ENCODE measurements at regions not wholly inside any gene's neighbourhood (a gene's known extent, or its start where the extent isn't known, plus 50 kb on each side); places are given as distances from the start of the nearest gene placed in this dataset.

GRCh38 chr3:25071846-25072245 lies 356.2 kb upstream of the RARB start:
- TF ChIP-seq POLR2A (IDR thresholded peaks at IDR 0.05) (no peak), CTCF (IDR thresholded peaks at IDR 0.05) (no peak), POLR2AphosphoS5 (IDR thresholded peaks at IDR 0.05; ENCODE audit: insufficient read depth in 1 of 2, low read depth in 1 of 2) (no peak)
- Histone ChIP-seq H3K9me3 (no peaks in the 10 kb centered on the region), H3K4me3 (no peak overlapping the region), H3K27me3 (no peaks in the 10 kb centered on the region), H3K4me1 (no peaks in the 10 kb centered on the region), H3K36me3 (no peaks in the 10 kb centered on the region), H3K27ac (no peak overlapping the region)
- intact Hi-C loops (cut with DNase I) = no loop called here
- DNase-seq (ENCODE audit: extremely low spot score in 2 of 2) = no peak

GRCh38 chr3:25073423-25073822 lies 354.6 kb upstream of the RARB start:
- no peaks in the 10 kb centered on the region for H3K4me1 ChIP-seq

GRCh38 chr3:25074149-25074548 lies 353.9 kb upstream of the RARB start:
- TF ChIP-seq POLR2A (IDR thresholded peaks at IDR 0.05) (no peak), POLR2AphosphoS5 (IDR thresholded peaks at IDR 0.05; ENCODE audit: insufficient read depth in 1 of 2, low read depth in 1 of 2) (no peak), CTCF (IDR thresholded peaks at IDR 0.05) (no peak)
- H3K9me3 ChIP-seq = no peaks in the 10 kb centered on the region
- no peak overlapping the region for H3K4me3 ChIP-seq
- no peaks in the 10 kb centered on the region for H3K36me3 ChIP-seq
- no peak for DNase-seq (ENCODE audit: extremely low spot score in 2 of 2)
- intact Hi-C loops (cut with DNase I) = no loop called here
- H3K4me1 ChIP-seq = no peaks in the 10 kb centered on the region
- no peak overlapping the region for H3K27ac ChIP-seq
- H3K27me3 ChIP-seq = no peaks in the 10 kb centered on the region

More at GRCh38 chr3:25073423-25073822, 354.6 kb upstream of the RARB start:
- H3K36me3 ChIP-seq = no peaks in the 10 kb centered on the region
- no peak for DNase-seq (ENCODE audit: extremely low spot score in 2 of 2)
- no peaks in the 10 kb centered on the region for H3K9me3 ChIP-seq
- intact Hi-C loops (cut with DNase I) = no loop called here
- no peak for TF ChIP-seq CTCF (IDR thresholded peaks at IDR 0.05)
- TF ChIP-seq POLR2A (IDR thresholded peaks at IDR 0.05) = no peak
- no peak for TF ChIP-seq POLR2AphosphoS5 (IDR thresholded peaks at IDR 0.05; ENCODE audit: insufficient read depth in 1 of 2, low read depth in 1 of 2)
- no peak overlapping the region for H3K4me3 ChIP-seq
- no peaks in the 10 kb centered on the region for H3K27me3 ChIP-seq
- no peak overlapping the region for H3K27ac ChIP-seq

GRCh38 chr3:25080461-25080860 lies 347.6 kb upstream of the RARB start:
- Histone ChIP-seq H3K4me3 (no peak overlapping the region), H3K9me3 (no peaks in the 10 kb centered on the region), H3K27ac (no peak overlapping the region), H3K27me3 (no peaks in the 10 kb centered on the region), H3K4me1 (no peaks in the 10 kb centered on the region), H3K36me3 (no peaks in the 10 kb centered on the region)
- no peak for DNase-seq (ENCODE audit: extremely low spot score in 2 of 2)
- intact Hi-C loops (cut with DNase I) = no loop called here
- TF ChIP-seq POLR2AphosphoS5 (IDR thresholded peaks at IDR 0.05; ENCODE audit: insufficient read depth in 1 of 2, low read depth in 1 of 2) (no peak), CTCF (IDR thresholded peaks at IDR 0.05) (no peak), POLR2A (IDR thresholded peaks at IDR 0.05) (no peak)

GRCh38 chr3:25084016-25084415 lies 344.0 kb upstream of the RARB start:
- TF ChIP-seq CTCF (IDR thresholded peaks at IDR 0.05) (no peak), POLR2AphosphoS5 (IDR thresholded peaks at IDR 0.05; ENCODE audit: insufficient read depth in 1 of 2, low read depth in 1 of 2) (no peak), POLR2A (IDR thresholded peaks at IDR 0.05) (no peak)
- no peak overlapping the region for H3K27ac ChIP-seq
- intact Hi-C loops (cut with DNase I) = no loop called here
- no peaks in the 10 kb centered on the region for H3K27me3 ChIP-seq
- no peaks in the 10 kb centered on the region for H3K4me1 ChIP-seq
- no peaks in the 10 kb centered on the region for H3K9me3 ChIP-seq
- no peak overlapping the region for H3K4me3 ChIP-seq
- no peaks in the 10 kb centered on the region for H3K36me3 ChIP-seq
- no peak for DNase-seq (ENCODE audit: extremely low spot score in 2 of 2)
